OCI-LY7 (cell line): ENCODE measurements at regions not wholly inside any gene's neighbourhood (a gene's known extent, or its start where the extent isn't known, plus 50 kb on each side); places are given as distances from the start of the nearest gene placed in this dataset.

Experiments
- EZH2phosphoT487 ChIP-seq: fragments of 200-600 bp; sonication (generic); IDR thresholded peaks from 2 replicates; pipeline ENCODE4 v1.6.1; 2018; ENCODE audit warnings: low read depth, borderline replicate concordance, mild to moderate bottlenecking, mixed run types, antibody characterized with exemption, low read length, moderate library complexity, mixed read lengths
- TF ChIP-seq, protein P1 (sequence below): fragments of 200-600 bp; sonication (generic); conservative IDR thresholded peaks from 2 replicates; pipeline ENCODE4 v1.5.1; 2014; ENCODE audit warnings: mild to moderate bottlenecking, antibody characterized with exemption, low read length, moderate library complexity, mixed read lengths

DNA sequence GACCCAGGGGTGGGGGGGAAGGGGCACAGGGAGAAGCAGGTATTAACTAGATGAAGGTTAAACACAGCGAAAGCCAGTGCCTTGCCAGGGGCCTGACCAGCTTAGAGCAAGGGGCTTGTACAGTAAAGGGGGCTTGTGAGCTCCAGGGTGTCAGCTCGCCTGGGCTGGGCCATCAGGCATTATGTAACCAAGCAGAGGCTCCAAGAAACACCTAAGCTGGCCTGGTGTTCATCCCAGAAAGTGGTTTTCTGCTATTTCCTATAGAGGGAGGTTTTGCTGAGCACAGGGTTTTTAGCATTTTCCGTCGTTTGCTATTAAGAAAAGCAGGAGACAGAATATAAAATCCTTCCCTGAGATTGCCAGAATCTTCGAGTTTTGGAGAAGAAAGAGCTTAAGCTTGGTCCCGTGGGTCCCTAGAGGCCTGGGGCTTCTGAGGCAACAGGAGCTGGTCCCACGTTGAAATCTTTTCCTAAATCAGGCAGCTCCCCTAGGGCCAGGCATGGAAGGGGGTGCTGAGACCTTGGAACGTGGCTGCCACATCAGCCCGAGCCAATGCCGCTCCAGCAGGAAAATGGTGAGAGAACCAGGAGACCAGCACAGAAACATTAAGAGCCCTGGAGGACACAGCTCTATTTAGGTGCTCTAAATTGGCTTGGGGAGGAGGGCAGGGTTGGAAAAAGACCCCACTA is 71.4 kb downstream of the ISG20 start:
- TF ChIP-seq, protein P1, sequence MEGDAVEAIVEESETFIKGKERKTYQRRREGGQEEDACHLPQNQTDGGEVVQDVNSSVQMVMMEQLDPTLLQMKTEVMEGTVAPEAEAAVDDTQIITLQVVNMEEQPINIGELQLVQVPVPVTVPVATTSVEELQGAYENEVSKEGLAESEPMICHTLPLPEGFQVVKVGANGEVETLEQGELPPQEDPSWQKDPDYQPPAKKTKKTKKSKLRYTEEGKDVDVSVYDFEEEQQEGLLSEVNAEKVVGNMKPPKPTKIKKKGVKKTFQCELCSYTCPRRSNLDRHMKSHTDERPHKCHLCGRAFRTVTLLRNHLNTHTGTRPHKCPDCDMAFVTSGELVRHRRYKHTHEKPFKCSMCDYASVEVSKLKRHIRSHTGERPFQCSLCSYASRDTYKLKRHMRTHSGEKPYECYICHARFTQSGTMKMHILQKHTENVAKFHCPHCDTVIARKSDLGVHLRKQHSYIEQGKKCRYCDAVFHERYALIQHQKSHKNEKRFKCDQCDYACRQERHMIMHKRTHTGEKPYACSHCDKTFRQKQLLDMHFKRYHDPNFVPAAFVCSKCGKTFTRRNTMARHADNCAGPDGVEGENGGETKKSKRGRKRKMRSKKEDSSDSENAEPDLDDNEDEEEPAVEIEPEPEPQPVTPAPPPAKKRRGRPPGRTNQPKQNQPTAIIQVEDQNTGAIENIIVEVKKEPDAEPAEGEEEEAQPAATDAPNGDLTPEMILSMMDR = no peak
- no peak for TF ChIP-seq EZH2phosphoT487
